Keratinocyte (primary cell): ENCODE measurements at regions not wholly inside any gene's neighbourhood (a gene's known extent, or its start where the extent isn't known, plus 50 kb on each side); places are given as distances from the start of the nearest gene placed in this dataset.

Experiments
- EZH2 ChIP-seq: IDR thresholded peaks from one replicate; pipeline ENCODE4 v1.6.1; 2012; ENCODE audit warnings: inconsistent platforms, mild to moderate bottlenecking, low read length, moderate library complexity
- TF ChIP-seq, protein P1 (sequence below), 3 experiments: IDR thresholded peaks in 1 of 3; conservative IDR thresholded peaks in 1 of 3; optimal IDR thresholded peaks in 1 of 3; 2 replicates in 2 of 3; 3 replicates in 1 of 3; pipeline versions ENCODE3 to v1.5.1; 2011; ENCODE audit warnings: low read length in 3 of 3, mild to moderate bottlenecking in 3 of 3, moderate library complexity in 2 of 3, control low read depth in 1 of 3, inconsistent platforms in 1 of 3; ENCODE audit not compliant: insufficient read depth in 2 of 3; ENCODE audit errors: extremely low read depth in 1 of 3

DNA sequence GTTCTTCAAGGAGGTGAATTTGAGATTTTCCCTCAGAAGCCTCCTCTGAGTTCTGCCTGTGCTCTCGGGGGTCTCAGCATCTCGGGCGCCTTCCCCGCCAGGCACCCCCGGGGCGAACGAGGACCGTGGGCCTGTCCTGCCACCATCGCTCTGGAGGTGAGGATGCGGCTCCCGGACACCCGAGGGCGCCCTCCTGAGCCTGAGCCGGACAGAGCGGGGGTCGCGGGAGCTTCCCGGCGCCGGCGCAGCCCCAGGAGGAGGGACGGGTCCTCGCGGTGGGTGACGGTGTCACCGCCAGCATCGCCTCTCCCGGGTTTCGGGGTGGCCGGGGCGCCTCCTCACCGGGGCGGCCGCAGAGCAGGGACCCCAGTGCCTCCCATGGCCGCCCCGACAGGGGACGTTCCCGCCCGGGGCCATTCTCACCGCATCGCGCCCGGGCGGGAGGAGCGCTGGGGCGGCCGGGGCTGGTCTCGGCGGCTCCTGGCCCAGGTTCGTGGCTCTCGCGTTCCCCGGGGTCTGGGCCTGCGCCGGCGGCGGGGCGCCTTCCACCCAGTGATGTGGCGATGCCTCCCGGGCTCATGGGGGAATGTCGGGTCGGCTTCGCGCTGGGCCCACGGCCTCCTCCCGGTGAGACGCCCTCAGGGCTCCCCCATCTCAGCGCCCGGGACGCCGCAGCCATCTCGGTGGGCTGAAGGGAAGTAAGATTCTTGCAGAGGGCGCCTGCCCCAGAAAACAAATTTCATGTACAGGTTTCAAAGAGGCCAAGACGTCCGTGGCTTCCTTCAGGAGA, 210.5 kb downstream of the ERMARD start:
- TF ChIP-seq, protein P1, sequence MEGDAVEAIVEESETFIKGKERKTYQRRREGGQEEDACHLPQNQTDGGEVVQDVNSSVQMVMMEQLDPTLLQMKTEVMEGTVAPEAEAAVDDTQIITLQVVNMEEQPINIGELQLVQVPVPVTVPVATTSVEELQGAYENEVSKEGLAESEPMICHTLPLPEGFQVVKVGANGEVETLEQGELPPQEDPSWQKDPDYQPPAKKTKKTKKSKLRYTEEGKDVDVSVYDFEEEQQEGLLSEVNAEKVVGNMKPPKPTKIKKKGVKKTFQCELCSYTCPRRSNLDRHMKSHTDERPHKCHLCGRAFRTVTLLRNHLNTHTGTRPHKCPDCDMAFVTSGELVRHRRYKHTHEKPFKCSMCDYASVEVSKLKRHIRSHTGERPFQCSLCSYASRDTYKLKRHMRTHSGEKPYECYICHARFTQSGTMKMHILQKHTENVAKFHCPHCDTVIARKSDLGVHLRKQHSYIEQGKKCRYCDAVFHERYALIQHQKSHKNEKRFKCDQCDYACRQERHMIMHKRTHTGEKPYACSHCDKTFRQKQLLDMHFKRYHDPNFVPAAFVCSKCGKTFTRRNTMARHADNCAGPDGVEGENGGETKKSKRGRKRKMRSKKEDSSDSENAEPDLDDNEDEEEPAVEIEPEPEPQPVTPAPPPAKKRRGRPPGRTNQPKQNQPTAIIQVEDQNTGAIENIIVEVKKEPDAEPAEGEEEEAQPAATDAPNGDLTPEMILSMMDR (optimal IDR thresholded peaks at IDR 0.05 in 1 of 3, IDR thresholded peaks at IDR 0.05 in 1 of 3, conservative IDR thresholded peaks at IDR 0.05 in 1 of 3; ENCODE audit: extremely low read depth in 1 of 3, insufficient read depth in 2 of 3, low read length in 3 of 3): no peak
- no peak for TF ChIP-seq EZH2
